HepG2 (cell line): ENCODE measurements at regions not wholly inside any gene's neighbourhood (a gene's known extent, or its start where the extent isn't known, plus 50 kb on each side); places are given as distances from the start of the nearest gene placed in this dataset.

Experiments used
- ATAC-seq: fragments of 200-7000 bp; cut with Tn5 transposase; 3 replicates; pipeline ENCODE4 v1.9.1; 2020; ENCODE audit warnings: mild to moderate bottlenecking, moderate library complexity
- BruUV-seq: library from RNA; stranded (reverse); fragments of 400-500 nt; replicated peaks from 2 replicates; lab custom pipeline; 2021; lab: Mats Ljungman, UMichigan
- CTCF ChIA-PET: fragments of 300-600 bp; formaldehyde crosslinking; extraction: SDS; loops from one replicate; lab custom pipeline; 2021; ENCODE audit warnings: low total read pairs, inconsistent platforms, low intra/inter-chr PET ratio; lab: Yijun Ruan, JAX
- POLR2A ChIA-PET: fragments of 350-600 bp; sonication (Branson Sonifier 250); formaldehyde crosslinking; loops from one replicate; lab custom pipeline; 2020; ENCODE audit warnings: antibody characterized with exemption, inconsistent platforms; lab: Yijun Ruan, JAX
- DNase-seq: peaks from one replicate; pipeline ENCODE4 v3.0.0-alpha.2; 2015; ENCODE audit warnings: low spot score
- FAIRE-seq: peaks from 3 replicates; lab custom pipeline; 2011; peaks lifted over from hg19 to GRCh38; lab: Jason Lieb, UNC
- H2AFZ ChIP-seq: one replicate; pipeline ENCODE4 v1.6.1; 2011; ENCODE audit warnings: low read length, inconsistent platforms
- H3K27ac ChIP-seq: fragments of 300-600 bp; 3 replicates; pipeline ENCODE4 v1.8.0; 2011; ENCODE audit warnings: mixed run types, mild to moderate bottlenecking, mixed read lengths, low read length, inconsistent platforms; ENCODE audit not compliant: insufficient read depth; ENCODE audit errors: extremely low read length
- H3K27me3 ChIP-seq, 2 experiments: fragments of 200-600 bp in 1 of 2; 2 replicates in 1 of 2; 3 replicates in 1 of 2; pipeline versions ENCODE4 v1.6.0 to v1.8.0; 2011; ENCODE audit warnings: low read length in 2 of 2, mild to moderate bottlenecking in 2 of 2, moderate library complexity in 2 of 2, inconsistent platforms in 1 of 2; ENCODE audit not compliant: insufficient read depth in 2 of 2, control insufficient read depth in 1 of 2
- H3K36me3 ChIP-seq, 2 experiments: fragments of 200-600 bp in 1 of 2; replicated peaks in 1 of 2; 2 replicates in 1 of 2; 3 replicates in 1 of 2; pipeline versions ENCODE4 v1.5.1 to v1.8.0; 2011; ENCODE audit warnings: low read length in 2 of 2, inconsistent platforms in 1 of 2; ENCODE audit not compliant: insufficient read depth in 2 of 2, control insufficient read depth in 1 of 2
- H3K4me1 ChIP-seq: 2 replicates; pipeline ENCODE4 v1.5.1; 2012; ENCODE audit warnings: low read length, inconsistent platforms; ENCODE audit not compliant: insufficient read depth
- H3K4me2 ChIP-seq: 2 replicates; pipeline ENCODE4 v1.6.0; 2011; ENCODE audit warnings: low read depth, low read length, inconsistent platforms
- H3K4me3 ChIP-seq, 3 experiments: fragments of 200-600 bp in 1 of 3; sonication (generic), shearing (Covaris generic) in 1 of 3; replicated peaks in 1 of 3; 2 replicates each; pipeline ENCODE4 v1.5.1; 2011 to 2016; ENCODE audit warnings: low read length in 3 of 3, inconsistent platforms in 2 of 3, low read depth in 2 of 3, mild to moderate bottlenecking in 2 of 3, control low read depth in 1 of 3, mixed read lengths in 1 of 3; ENCODE audit not compliant: insufficient read depth in 1 of 3
- H3K79me2 ChIP-seq: one replicate; pipeline ENCODE4 v1.6.1; 2011; ENCODE audit warnings: low read length, inconsistent platforms; ENCODE audit not compliant: insufficient read depth
- H3K9ac ChIP-seq: 2 replicates; pipeline ENCODE4 v1.6.0; 2011; ENCODE audit warnings: mild to moderate bottlenecking, low read depth, low read length, inconsistent platforms; ENCODE audit not compliant: insufficient read depth
- H3K9me3 ChIP-seq: 2 replicates; pipeline ENCODE4 v1.5.1; 2012; ENCODE audit warnings: mild to moderate bottlenecking, low read length
- H4K20me1 ChIP-seq: 2 replicates; pipeline ENCODE4 v1.6.0; 2011; ENCODE audit warnings: inconsistent platforms, mild to moderate bottlenecking, low read length, moderate library complexity; ENCODE audit not compliant: insufficient read depth
- CTCF ChIP-seq: sonication (generic); formaldehyde crosslinking; IDR thresholded peaks from 2 replicates; pipeline ENCODE4 v1.5.0; 2020; ENCODE audit warnings: mild to moderate bottlenecking, missing genetic modification reagents, moderate library complexity
- FOXP1 ChIP-seq, 2 experiments: fragments of 450-650 bp in 1 of 2; IDR thresholded peaks; 2 replicates each; pipeline ENCODE4 v1.6.1; 2017 to 2018; ENCODE audit warnings: antibody characterized with exemption in 1 of 2
- GATAD1 ChIP-seq: IDR thresholded peaks from 2 replicates; pipeline ENCODE4 v1.6.1; 2016; ENCODE audit warnings: missing genetic modification reagents, missing compliant biosample characterization
- HIC2 ChIP-seq: sonication (generic); formaldehyde crosslinking; IDR thresholded peaks from 2 replicates; pipeline ENCODE4 v1.9.0; 2022; ENCODE audit warnings: low read depth, missing genetic modification reagents
- HMG20B ChIP-seq: conservative IDR thresholded peaks from 2 replicates; pipeline ENCODE4 v1.6.1; 2016; ENCODE audit warnings: missing genetic modification reagents, missing compliant biosample characterization
- MTF2 ChIP-seq: sonication (generic); formaldehyde crosslinking; IDR thresholded peaks from 2 replicates; pipeline ENCODE4 v1.5.0; 2020; ENCODE audit warnings: missing genetic modification reagents, borderline replicate concordance
- NFIC ChIP-seq: IDR thresholded peaks from 2 replicates; pipeline ENCODE4 v1.6.1; 2012; ENCODE audit warnings: mild to moderate bottlenecking, low read length, inconsistent platforms
- NR0B2 ChIP-seq: sonication (generic); formaldehyde crosslinking; IDR thresholded peaks from 2 replicates; pipeline ENCODE4 v1.4.0; 2020; ENCODE audit warnings: mild to moderate bottlenecking, missing genetic modification reagents
- PITX1 ChIP-seq: sonication (generic); formaldehyde crosslinking; IDR thresholded peaks from 2 replicates; pipeline ENCODE4 v1.5.1; 2020; ENCODE audit warnings: mild to moderate bottlenecking, missing genetic modification reagents
- PLSCR1 ChIP-seq: sonication (generic); formaldehyde crosslinking; IDR thresholded peaks from 2 replicates; pipeline ENCODE4 v1.5.0; 2020; ENCODE audit warnings: missing genetic modification reagents, mild to moderate bottlenecking, borderline replicate concordance
- SNAPC2 ChIP-seq: sonication (generic); formaldehyde crosslinking; IDR thresholded peaks from 2 replicates; pipeline ENCODE4 v1.8.1; 2022; ENCODE audit warnings: mild to moderate bottlenecking, missing genetic modification reagents
- TARDBP ChIP-seq: sonication (generic); formaldehyde crosslinking; IDR thresholded peaks from 2 replicates; pipeline ENCODE4 v1.8.0; 2022; ENCODE audit warnings: mild to moderate bottlenecking, missing genetic modification reagents
- THAP8 ChIP-seq: sonication (generic); formaldehyde crosslinking; IDR thresholded peaks from 2 replicates; pipeline ENCODE4 v1.5.1; 2020; ENCODE audit warnings: missing genetic modification reagents, mild to moderate bottlenecking, borderline replicate concordance
- ZMAT5 ChIP-seq: sonication (generic); formaldehyde crosslinking; IDR thresholded peaks from 2 replicates; pipeline ENCODE4 v1.5.0; 2020; ENCODE audit warnings: mild to moderate bottlenecking, low read depth, missing genetic modification reagents, borderline replicate concordance
- ZMYM2 ChIP-seq: sonication (generic); formaldehyde crosslinking; IDR thresholded peaks from 2 replicates; pipeline ENCODE4 v1.8.0; 2022; ENCODE audit warnings: mild to moderate bottlenecking, missing genetic modification reagents
- ZNF737 ChIP-seq: sonication (generic); formaldehyde crosslinking; IDR thresholded peaks from 2 replicates; pipeline ENCODE4 v1.5.0; 2020; ENCODE audit warnings: missing genetic modification reagents, mild to moderate bottlenecking, borderline replicate concordance
- ZNF850 ChIP-seq: sonication (generic); formaldehyde crosslinking; conservative IDR thresholded peaks from 2 replicates; pipeline ENCODE4 v1.9.0; 2021; ENCODE audit warnings: mild to moderate bottlenecking, missing genetic modification reagents
- WGBS: methylation state at CpG from one replicate; pipeline ENCODE4 v1.1.6; 2017; ENCODE audit warnings: low lambda C conversion rate; 5-methylcytosine and 5-hydroxymethylcytosine counted together
- in situ Hi-C: cut with HindIII; loops from 2 replicates; pipeline ENCODE4 v1.10.0; 2017; ENCODE audit warnings: low pct_unique_long_range_greater_than_20kb; ENCODE audit not compliant: extremely low pct_ligation_motif_present
- intact Hi-C: fragments of 100-400 bp; cut with micrococcal nuclease; formaldehyde crosslinking; loops from one replicate; pipeline ENCODE4 v1.10.0; 2022; ENCODE audit not compliant: unreplicated experiment

GRCh38 chr7:125355899-125356298 is 426.3 kb upstream of the POT1 start:
- CTCF ChIA-PET: no interaction called here
- 3% methylated on average over 6 of the region's 6 CpGs for WGBS
- intact Hi-C loops: no loop called here
- ATAC-seq (no peak), FAIRE-seq (no peak), DNase-seq (no peak)
- in situ Hi-C loops: no loop called here
- H4K20me1 ChIP-seq: no peaks in the 10 kb centered on the region
- no peaks in the 10 kb centered on the region for H3K27me3 ChIP-seq
- no peaks in the 10 kb centered on the region for H3K4me1 ChIP-seq
- POLR2A ChIA-PET: no interaction called here
- H2AFZ ChIP-seq: no peak overlapping the region
- H3K9me3 ChIP-seq: no peaks in the 10 kb centered on the region
- TF ChIP-seq ZMYM2 (CRISPR knock-in tag) (no peak), THAP8 (CRISPR knock-in tag) (no peak), MTF2 (no peak), CTCF (CRISPR knock-in tag) (no peak), TARDBP (CRISPR knock-in tag) (no peak), ZNF737 (CRISPR knock-in tag) (no peak), HIC2 (no peak), HMG20B (CRISPR knock-in tag) (no peak), NFIC (no peak), PLSCR1 (CRISPR knock-in tag) (no peak), ZMAT5 (no peak), FOXP1 (IDR thresholded peaks at IDR 0.05) (no peak), FOXP1 (CRISPR knock-in tag; IDR thresholded peaks at IDR 0.05) (no peak), ZNF850 (CRISPR knock-in tag) (no peak), PITX1 (no peak), NR0B2 (CRISPR knock-in tag) (no peak), GATAD1 (no peak), SNAPC2 (CRISPR knock-in tag) (no peak)
- BruUV-seq: no TSS peak
- no peak overlapping the region for H3K27ac ChIP-seq
- no peak overlapping the region for H3K4me2 ChIP-seq
- H3K36me3 ChIP-seq: no peaks in the 10 kb centered on the region
- no peaks in the 10 kb centered on the region for H3K79me2 ChIP-seq
- H3K4me3 ChIP-seq: no peak overlapping the region
- no peak overlapping the region for H3K9ac ChIP-seq
